Lower leg skin (tissue), 4 donors: ENCODE measurements at regions not wholly inside any gene's neighbourhood (a gene's known extent, or its start where the extent isn't known, plus 50 kb on each side); places are given as distances from the start of the nearest gene placed in this dataset.

Experiments used
- DNase-seq, 2 donors: peaks; one replicate each; pipeline ENCODE4 v3.0.0-alpha.2; 2019; ENCODE audit warnings: low spot score in 2 of 2
- H3K4me3 ChIP-seq: fragments of 200-600 bp; sonication (generic); 2 replicates; pipeline ENCODE4 v1.5.1; 2017; ENCODE audit warnings: mild to moderate bottlenecking, low read depth; ENCODE audit not compliant: poor library complexity, severe bottlenecking
- CTCF ChIP-seq, 3 donors: fragments of 450-650 bp; IDR thresholded peaks; one replicate each; pipeline ENCODE4 v1.5.1; 2016; ENCODE audit warnings: antibody characterized with exemption in 3 of 3, mild to moderate bottlenecking in 3 of 3, moderate library complexity in 2 of 3
- POLR2A ChIP-seq, 2 donors: fragments of 450-650 bp; IDR thresholded peaks; one replicate each; pipeline ENCODE4 v1.6.1; 2016 to 2017; ENCODE audit warnings: antibody characterized with exemption in 2 of 2, mild to moderate bottlenecking in 1 of 2, moderate library complexity in 1 of 2
- WGBS, 2 donors: methylation state at CpG; one replicate each; pipeline ENCODE4 v1.1.5; 2018; 5-methylcytosine and 5-hydroxymethylcytosine counted together
- intact Hi-C: fragments of 100-400 bp; cut with DNase I; formaldehyde crosslinking; loops from one replicate; pipeline ENCODE4 v1.15.0; 2023; ENCODE audit warnings: low total_unique reads

- peak in 1 of 2 donors; percentile 82 for DNase-seq
- 14% methylated on average over 6 of the region's 6 CpGs for WGBS, 2 donors
Observed at GRCh38 chr7:119175911-119176627, 951.6 kb downstream of the ANKRD7 start.

GRCh38 chr7:119177863-119178262 is 953.4 kb downstream of the ANKRD7 start:
- no peak overlapping the region for H3K4me3 ChIP-seq
- intact Hi-C loops = no loop called here
- DNase-seq = no peak
- no peak for TF ChIP-seq POLR2A (IDR thresholded peaks at IDR 0.05)

More at GRCh38 chr7:119175911-119176627, 951.6 kb downstream of the ANKRD7 start:
- H3K4me3 ChIP-seq = no peak overlapping the region
- TF ChIP-seq CTCF (IDR thresholded peaks at IDR 0.05) (no peak), POLR2A (IDR thresholded peaks at IDR 0.05) (no peak)
- intact Hi-C loops = no loop called here

- no peak for TF ChIP-seq POLR2A (IDR thresholded peaks at IDR 0.05)
- no peak for TF ChIP-seq CTCF (IDR thresholded peaks at IDR 0.05)
- no peak overlapping the region for H3K4me3 ChIP-seq
- intact Hi-C loops = no loop called here
- 82 to 85% methylated on average over 4 of the region's 4 CpGs for WGBS, 2 donors
- no peak for DNase-seq
Observed at GRCh38 chr7:119184124-119184788, 959.8 kb downstream of the ANKRD7 start.

- WGBS, 2 donors = 77 to 83% methylated on average over 2 of the region's 2 CpGs
- no peak for DNase-seq
- no peak overlapping the region for H3K4me3 ChIP-seq
- no peak for TF ChIP-seq CTCF (IDR thresholded peaks at IDR 0.05)
- intact Hi-C loops = no loop called here
Observed at GRCh38 chr7:119196183-119196582, 971.7 kb downstream of the ANKRD7 start.

GRCh38 chr7:119197172-119197876 is 972.8 kb downstream of the ANKRD7 start:
- WGBS, 2 donors = 60% methylated on average over 9 of the region's 9 CpGs
- peak in 1 of 2 donors; percentile 62 for DNase-seq
- H3K4me3 ChIP-seq = no peak overlapping the region
- intact Hi-C loops = no loop called here
- no peak for TF ChIP-seq CTCF (IDR thresholded peaks at IDR 0.05)
- no peak for TF ChIP-seq POLR2A (IDR thresholded peaks at IDR 0.05)

GRCh38 chr7:119197877-119198527 is 973.5 kb downstream of the ANKRD7 start:
- no peak for TF ChIP-seq POLR2A (IDR thresholded peaks at IDR 0.05)
- no peak for TF ChIP-seq CTCF (IDR thresholded peaks at IDR 0.05)
- H3K4me3 ChIP-seq = no peak overlapping the region
- intact Hi-C loops = no loop called here
- WGBS, 2 donors = 16 to 25% methylated on average over 8 of the region's 8 CpGs
- peak; percentile 24 to 70 for DNase-seq
